HUES64 (cell line): ENCODE measurements at regions not wholly inside any gene's neighbourhood (a gene's known extent, or its start where the extent isn't known, plus 50 kb on each side); places are given as distances from the start of the nearest gene placed in this dataset.
"Not testable (repeated sequence)": the region's sequence is repeated elsewhere in the genome, so short reads cannot be mapped to it uniquely, and the experiment has no call there.

Source experiments
- H3K27ac ChIP-seq: 2 replicates; pipeline ENCODE4 v1.7.0; 2013; ENCODE audit warnings: low read depth, low read length, inconsistent platforms
- H3K27me3 ChIP-seq: 2 replicates; pipeline ENCODE4 v1.6.1; 2013; ENCODE audit warnings: mild to moderate bottlenecking, low read length; ENCODE audit not compliant: insufficient read depth
- H3K36me3 ChIP-seq: 2 replicates; pipeline ENCODE4 v1.6.1; 2013; ENCODE audit warnings: mild to moderate bottlenecking, low read length; ENCODE audit not compliant: insufficient read depth
- H3K4me1 ChIP-seq: 2 replicates; pipeline ENCODE4 v1.6.1; 2013; ENCODE audit warnings: mild to moderate bottlenecking, low read length, moderate library complexity; ENCODE audit not compliant: insufficient read depth
- H3K4me3 ChIP-seq: 2 replicates; pipeline ENCODE4 v1.5.1; 2013; ENCODE audit warnings: mild to moderate bottlenecking, low read length, moderate library complexity
- H3K9ac ChIP-seq: 2 replicates; pipeline ENCODE4 v1.6.1; 2013; ENCODE audit warnings: mild to moderate bottlenecking, low read depth, low read length
- H3K9me3 ChIP-seq: 2 replicates; pipeline ENCODE4 v1.6.1; 2013; ENCODE audit warnings: low read depth, low read length; ENCODE audit not compliant: insufficient read depth
- WGBS: fragments of 150-250, 120-280 bp; methylation state at CpG from one replicate; pipeline ENCODE4 v1.1.7; 2013; ENCODE audit warnings: missing lambda C conversion rate; 5-methylcytosine and 5-hydroxymethylcytosine counted together

DNA sequence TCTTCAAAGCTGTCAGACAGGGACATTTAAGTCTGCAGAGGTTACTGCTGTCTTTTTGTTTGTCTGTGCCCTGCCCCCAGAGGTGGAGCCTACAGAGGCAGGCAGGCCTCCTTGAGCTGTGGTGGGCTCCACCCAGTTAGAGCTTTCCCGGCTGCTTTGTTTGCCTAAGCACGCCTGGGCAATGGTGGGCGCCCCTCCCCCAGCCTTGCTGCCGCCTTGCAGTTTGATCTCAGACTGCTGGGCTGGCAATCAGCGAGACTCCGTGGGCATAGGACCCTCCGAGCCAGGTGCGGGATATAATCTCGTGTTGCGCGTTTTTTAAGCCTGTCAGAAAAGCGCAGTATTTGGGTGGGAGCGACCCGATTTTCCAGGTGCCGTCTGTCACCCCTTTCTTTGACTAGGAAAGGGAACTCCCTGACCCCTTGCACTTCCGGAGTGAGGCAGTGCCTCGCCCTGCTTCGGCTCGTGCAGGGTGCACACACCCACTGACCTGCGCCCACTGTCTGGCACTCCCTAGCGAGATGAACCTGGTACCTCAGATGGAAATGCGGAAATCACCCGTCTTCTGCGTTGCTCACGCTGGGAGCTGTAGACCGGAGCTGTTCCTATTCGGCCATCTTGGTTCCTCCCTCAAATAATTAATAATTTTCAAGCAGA, 1131.5 kb upstream of the ADGRL4 start:
- 87% methylated on average over 27 of the region's 27 CpGs for WGBS
- H3K36me3 ChIP-seq, H3K4me1 ChIP-seq, H3K9ac ChIP-seq, H3K27ac ChIP-seq, H3K4me3 ChIP-seq, H3K27me3 ChIP-seq, H3K9me3 ChIP-seq: not testable (repeated sequence)

DNA sequence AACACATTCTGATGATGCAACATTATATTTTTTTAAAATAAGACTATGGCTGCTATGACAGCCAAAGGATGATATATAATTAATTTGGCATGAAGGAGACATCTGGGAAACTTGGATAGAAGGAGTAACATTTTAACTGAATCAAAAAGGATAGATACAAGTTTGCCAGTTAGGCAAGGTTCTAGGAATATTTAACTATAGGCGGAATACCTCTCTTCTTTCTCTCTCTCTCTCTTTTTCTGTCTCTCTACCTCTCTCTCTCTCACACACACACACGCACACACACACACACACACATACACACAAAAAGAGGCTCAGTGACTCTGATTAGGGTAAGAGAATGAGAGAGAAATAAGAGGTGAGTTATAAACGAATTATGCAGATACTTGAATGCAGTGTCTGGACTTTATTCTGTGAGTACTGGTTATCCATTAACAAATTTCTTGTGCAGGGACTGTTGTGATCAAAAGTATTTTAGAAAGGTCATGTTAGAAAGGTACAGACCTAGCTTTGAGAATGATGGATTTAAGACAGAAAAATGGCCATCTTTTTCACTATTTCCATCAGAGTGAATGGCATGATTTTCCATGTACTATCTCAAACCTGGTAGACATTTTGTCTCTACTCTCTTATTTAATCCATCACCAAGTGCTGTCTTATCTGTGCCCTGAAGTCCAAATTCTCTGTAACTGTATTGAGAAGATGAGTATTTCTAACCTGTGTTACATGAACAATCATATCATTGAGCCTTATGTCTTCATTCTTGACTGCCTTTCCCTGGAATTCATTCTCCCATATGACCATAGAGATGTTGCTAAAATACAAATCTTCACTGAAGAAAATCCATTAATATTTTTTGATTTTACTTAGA, 1106.9 kb upstream of the ADGRL4 start:
- Histone ChIP-seq H3K9me3 (peaks cover 31% of the 10 kb centered on the region), H3K27ac (no peak overlapping the region), H3K4me3 (no peak overlapping the region), H3K4me1 (no peaks in the 10 kb centered on the region), H3K36me3 (no peaks in the 10 kb centered on the region), H3K9ac (no peak overlapping the region), H3K27me3 (no peaks in the 10 kb centered on the region)
- WGBS, result 94% methylated on average over 1 of the region's 3 CpGs

DNA sequence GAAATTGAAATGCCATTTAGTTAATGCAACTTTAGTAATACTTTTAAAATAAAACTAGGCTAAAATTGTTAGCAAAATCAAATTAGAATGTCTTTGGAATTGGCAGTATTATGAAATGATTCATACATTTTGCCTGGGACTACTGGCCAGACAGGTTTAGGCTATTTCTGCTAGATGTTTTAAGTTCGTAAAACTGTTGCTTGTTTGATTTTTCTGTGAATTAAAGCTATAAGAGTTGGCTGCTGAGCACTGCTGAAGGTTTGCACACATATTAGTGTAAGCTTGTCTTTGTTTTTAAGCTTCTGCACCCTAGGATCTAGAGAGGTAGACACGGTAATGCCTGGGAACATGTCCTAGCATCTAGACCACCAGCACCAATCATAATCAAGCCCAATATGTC, 1094.6 kb upstream of the ADGRL4 start:
- H3K4me1 ChIP-seq, result no peaks in the 10 kb centered on the region
- peaks cover 11% of the 10 kb centered on the region; the same call in 1 of the 2 replicates for H3K9me3 ChIP-seq
- H3K4me3 ChIP-seq, result no peak overlapping the region
- H3K27ac ChIP-seq, result no peak overlapping the region
- no peak overlapping the region for H3K9ac ChIP-seq
- WGBS, result 97% methylated on average over 2 of the region's 2 CpGs
- no peaks in the 10 kb centered on the region for H3K36me3 ChIP-seq
- no peaks in the 10 kb centered on the region for H3K27me3 ChIP-seq

DNA sequence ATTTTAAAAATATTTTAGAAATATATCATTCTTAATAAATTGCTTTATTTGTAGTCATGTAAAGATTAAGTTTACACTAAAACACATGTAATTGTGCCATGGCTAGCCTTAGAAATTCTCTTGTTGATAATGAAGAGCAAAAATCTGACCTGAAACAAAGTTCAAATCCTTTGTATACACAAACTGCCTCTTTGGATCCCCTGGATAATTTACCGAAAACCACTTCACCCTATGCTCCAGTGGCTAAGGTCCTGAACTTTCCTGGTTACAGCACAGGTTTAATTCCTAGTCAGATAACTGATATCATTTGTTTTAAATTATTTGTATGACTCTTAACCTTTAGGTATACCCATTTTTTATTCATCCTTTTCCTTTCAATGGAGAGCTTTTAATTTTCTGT, 1093.2 kb upstream of the ADGRL4 start:
- Histone ChIP-seq H3K36me3 (no peaks in the 10 kb centered on the region), H3K9me3 (peaks cover 11% of the 10 kb centered on the region; the same call in 1 of the 2 replicates), H3K9ac (no peak overlapping the region), H3K4me1 (no peaks in the 10 kb centered on the region), H3K4me3 (no peak overlapping the region), H3K27me3 (no peaks in the 10 kb centered on the region), H3K27ac (no peak overlapping the region)
- 96% methylated on average over 1 of the region's 1 CpG for WGBS

DNA sequence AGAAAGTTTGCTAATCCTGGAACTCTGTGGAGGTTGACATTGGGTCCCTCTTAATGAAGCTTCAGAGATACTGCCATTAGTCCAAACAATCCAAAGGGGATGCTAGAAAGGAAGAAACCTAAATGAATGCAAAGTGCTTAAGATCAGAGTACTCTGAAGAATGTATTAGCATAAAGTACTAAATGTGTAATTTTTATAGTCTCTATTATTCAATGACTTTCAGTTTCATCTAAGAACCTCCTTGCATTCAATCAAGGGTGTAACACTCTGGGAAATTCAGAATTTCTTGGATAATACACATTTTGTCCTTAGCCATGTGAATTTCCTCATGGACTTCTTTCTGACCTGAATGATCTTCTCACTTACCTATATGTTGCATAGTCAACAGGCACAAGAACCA, 1078.5 kb upstream of the ADGRL4 start:
- H3K4me1 ChIP-seq, result no peaks in the 10 kb centered on the region
- H3K27me3 ChIP-seq, result no peaks in the 10 kb centered on the region
- H3K4me3 ChIP-seq, result no peak overlapping the region
- H3K9me3 ChIP-seq, result no peaks in the 10 kb centered on the region
- no peaks in the 10 kb centered on the region for H3K36me3 ChIP-seq
- no peak overlapping the region for H3K9ac ChIP-seq
- H3K27ac ChIP-seq, result no peak overlapping the region

DNA sequence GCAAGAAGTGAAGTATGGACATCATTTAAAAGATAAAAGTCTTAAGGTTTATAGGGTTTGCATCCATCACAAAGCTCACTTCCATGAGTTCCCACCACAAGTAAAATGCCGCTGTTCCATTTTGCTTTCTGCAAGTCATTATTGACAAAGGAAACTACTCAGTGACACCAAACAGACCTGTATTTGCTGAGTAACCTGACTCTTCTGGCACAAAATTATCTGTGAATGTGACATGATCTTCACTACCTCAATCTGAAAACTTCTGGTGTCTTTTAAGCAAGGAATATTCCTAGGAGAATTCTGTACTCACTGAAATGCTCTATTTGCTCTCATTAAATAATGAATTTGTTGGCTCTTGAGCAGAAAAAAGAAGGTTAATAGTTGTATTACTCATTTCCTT, 1077.4 kb upstream of the ADGRL4 start:
- Histone ChIP-seq H3K4me1 (no peaks in the 10 kb centered on the region), H3K36me3 (no peaks in the 10 kb centered on the region), H3K9ac (no peak overlapping the region), H3K4me3 (no peak overlapping the region), H3K27ac (no peak overlapping the region), H3K9me3 (no peaks in the 10 kb centered on the region), H3K27me3 (no peaks in the 10 kb centered on the region)
- WGBS, result 83% methylated on average over 1 of the region's 1 CpG

DNA sequence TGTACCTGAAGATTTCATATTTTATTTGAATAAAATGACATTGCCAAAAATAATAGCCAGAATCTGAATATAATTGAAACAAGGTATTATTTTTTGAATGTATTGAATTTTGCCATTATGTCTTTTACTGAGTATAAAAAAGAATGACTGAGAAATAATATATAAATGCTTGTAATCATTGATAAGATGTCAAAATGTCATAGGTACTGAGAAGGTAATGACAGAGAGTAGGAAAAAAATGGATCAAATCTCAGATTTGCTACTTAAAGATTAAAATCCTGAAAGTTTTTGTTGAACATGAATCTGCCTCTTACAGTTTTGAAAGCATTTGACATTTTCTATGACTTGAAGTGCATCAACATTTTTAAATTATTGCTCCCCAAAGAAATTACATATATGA, 1069.9 kb upstream of the ADGRL4 start:
- Histone ChIP-seq H3K36me3 (no peaks in the 10 kb centered on the region), H3K9ac (no peak overlapping the region), H3K27ac (no peak overlapping the region), H3K27me3 (no peaks in the 10 kb centered on the region), H3K4me1 (no peaks in the 10 kb centered on the region), H3K4me3 (no peak overlapping the region), H3K9me3 (no peaks in the 10 kb centered on the region)

DNA sequence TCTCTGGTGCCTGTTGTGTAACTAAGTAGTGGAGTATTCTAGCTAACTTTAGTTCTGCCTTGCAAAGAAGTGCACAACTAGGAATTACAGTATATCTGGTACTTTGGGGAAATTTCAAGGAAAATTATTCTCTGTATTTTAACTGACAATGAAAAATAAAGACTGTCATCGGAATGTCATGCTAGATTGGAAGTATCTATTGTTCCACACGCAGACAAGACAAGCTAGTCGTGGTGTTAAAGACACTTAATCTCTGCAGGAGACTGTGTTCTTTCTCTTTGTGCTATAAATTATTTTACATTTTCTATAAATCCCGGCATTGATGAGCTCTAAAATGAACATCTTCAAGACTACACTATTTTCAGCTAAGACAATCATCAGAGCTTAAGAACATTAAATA, 1068.8 kb upstream of the ADGRL4 start:
- no peak overlapping the region for H3K9ac ChIP-seq
- H3K36me3 ChIP-seq, result no peaks in the 10 kb centered on the region
- H3K4me3 ChIP-seq, result no peak overlapping the region
- H3K4me1 ChIP-seq, result no peaks in the 10 kb centered on the region
- no peak overlapping the region for H3K27ac ChIP-seq
- WGBS, result 97% methylated on average over 3 of the region's 4 CpGs
- no peaks in the 10 kb centered on the region for H3K27me3 ChIP-seq
- no peaks in the 10 kb centered on the region for H3K9me3 ChIP-seq

DNA sequence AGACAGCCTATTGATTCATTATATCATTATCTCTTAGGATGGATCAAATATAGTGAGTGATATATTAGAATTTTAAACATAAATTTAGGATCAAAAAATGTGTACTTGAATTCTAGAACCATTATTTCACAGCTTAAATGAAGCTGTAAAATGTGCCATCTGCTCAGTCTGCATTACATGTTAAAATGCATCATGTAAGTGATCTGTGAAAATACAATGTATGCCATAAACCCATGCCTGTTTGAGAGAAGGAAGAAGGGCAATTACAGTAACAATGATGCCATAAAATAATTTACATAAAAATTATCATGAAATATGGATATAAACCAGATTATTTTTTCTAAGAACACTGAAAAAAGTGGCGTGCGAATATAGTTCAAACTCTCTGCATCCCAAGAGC, 1066.0 kb upstream of the ADGRL4 start:
- Histone ChIP-seq H3K9me3 (no peaks in the 10 kb centered on the region), H3K9ac (no peak overlapping the region), H3K4me1 (no peaks in the 10 kb centered on the region), H3K4me3 (no peak overlapping the region), H3K27me3 (no peaks in the 10 kb centered on the region), H3K36me3 (no peaks in the 10 kb centered on the region), H3K27ac (no peak overlapping the region)
- WGBS, result no CpG with 5 or more reads among the region's 2 CpGs

DNA sequence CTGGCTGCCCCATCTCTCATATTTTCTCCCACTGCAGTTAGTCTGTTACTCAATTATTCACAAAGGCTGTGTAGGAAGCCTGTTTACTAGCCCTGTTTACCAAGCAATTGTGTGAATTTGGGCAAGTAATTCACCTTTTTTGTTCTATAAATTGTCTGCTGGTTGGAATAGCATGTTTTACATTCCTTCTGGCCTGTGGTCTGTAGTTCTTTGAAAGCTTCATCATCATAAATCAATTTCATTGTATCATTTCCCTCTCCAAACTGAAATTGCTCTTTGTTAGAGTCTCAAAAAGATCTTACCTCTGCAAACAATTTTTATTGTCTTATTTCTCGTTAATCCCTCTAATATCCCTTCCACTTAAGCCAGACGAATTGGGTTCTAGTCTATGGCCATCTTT, 1059.5 kb upstream of the ADGRL4 start:
- WGBS, result 86% methylated on average over 2 of the region's 2 CpGs
- Histone ChIP-seq H3K4me3 (no peak overlapping the region), H3K9me3 (no peaks in the 10 kb centered on the region), H3K36me3 (no peaks in the 10 kb centered on the region), H3K4me1 (peaks cover 11% of the 10 kb centered on the region; the same call in 1 of the 2 replicates), H3K27me3 (no peaks in the 10 kb centered on the region), H3K27ac (no peak overlapping the region), H3K9ac (0 out of 2 replicates have a peak overlapping the region, but pooled peaks have one; percentile 14)

DNA sequence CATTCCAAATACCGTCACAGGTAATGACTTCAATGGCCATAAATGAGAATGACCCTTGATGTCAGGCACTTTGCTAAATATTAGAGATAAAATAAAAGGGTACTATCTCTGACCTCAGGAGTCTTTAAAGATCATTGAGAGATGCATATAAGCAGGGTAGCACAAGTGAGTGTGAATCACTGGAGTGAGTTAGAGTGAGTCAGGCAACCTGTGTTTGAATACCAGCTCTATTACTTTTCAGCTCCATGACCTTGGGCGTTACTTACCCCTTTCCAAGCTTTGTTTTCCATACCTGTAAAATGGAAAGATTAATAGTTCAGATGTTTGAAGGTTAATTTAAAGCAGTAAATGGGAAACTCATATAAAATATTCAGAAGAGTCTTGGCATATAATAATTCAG, 1058.0 kb upstream of the ADGRL4 start:
- Histone ChIP-seq H3K9ac (no peak overlapping the region), H3K4me1 (peaks cover 11% of the 10 kb centered on the region; the same call in 1 of the 2 replicates), H3K36me3 (no peaks in the 10 kb centered on the region), H3K4me3 (no peak overlapping the region), H3K27ac (no peak overlapping the region), H3K27me3 (no peaks in the 10 kb centered on the region), H3K9me3 (no peaks in the 10 kb centered on the region)
- 68% methylated on average over 2 of the region's 2 CpGs for WGBS
